GM21360 (cell line): ENCODE measurements at regions not wholly inside any gene's neighbourhood (a gene's known extent, or its start where the extent isn't known, plus 50 kb on each side); places are given as distances from the start of the nearest gene placed in this dataset.

Experiments used
- ATAC-seq: cut with Tn5 transposase; IDR thresholded peaks from one replicate; pipeline ENCODE4 v1.9.1; 2021; ENCODE audit warnings: mild to moderate bottlenecking, moderate library complexity; ENCODE audit not compliant: unreplicated experiment

DNA sequence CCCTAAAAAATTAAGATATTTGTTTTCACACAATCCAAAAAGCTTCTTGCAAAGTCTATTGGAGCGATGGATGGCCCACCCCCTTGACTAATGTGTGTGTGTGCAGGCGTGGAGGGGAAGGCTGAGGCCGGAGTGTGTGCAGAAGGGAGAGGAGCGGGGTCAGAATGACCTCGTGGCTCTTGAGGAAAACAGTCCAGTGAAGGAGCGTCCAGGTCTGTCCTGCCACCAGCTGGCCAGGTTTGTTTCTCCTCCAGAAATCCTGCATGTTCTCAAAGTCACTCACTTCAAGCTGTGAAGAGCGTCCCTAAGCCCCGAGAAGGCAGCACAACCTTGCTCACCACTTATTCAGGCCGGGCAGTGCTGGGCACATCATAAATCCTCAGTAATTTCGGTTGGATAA is 69.5 kb upstream of the SSX2IP start:
- no peak for ATAC-seq

DNA sequence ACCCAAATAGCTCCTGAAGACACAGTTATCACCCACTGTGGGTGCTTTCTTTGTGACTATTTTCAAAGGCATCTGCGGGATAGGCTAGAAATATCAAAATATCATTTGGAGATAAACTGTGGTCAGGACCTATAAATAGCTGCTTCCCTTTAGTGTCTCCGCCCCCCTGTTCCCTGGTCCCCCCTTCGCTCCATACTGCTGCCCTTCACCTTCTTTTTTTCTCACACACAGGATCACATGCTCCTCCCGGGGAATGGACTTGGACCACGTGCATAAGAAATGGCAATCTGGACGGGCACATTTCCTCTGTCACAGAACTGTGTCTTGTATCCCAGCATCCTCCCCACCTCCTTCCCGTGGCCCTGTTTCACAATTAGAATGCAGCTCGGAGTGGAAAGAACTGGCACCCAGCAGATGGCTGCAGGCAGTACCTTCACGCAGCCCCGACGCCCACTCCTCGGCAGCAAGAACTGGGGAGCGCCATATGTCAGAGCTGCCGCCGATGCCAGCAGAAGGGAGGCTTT is 68.8 kb upstream of the SSX2IP start:
- ATAC-seq: no peak

DNA sequence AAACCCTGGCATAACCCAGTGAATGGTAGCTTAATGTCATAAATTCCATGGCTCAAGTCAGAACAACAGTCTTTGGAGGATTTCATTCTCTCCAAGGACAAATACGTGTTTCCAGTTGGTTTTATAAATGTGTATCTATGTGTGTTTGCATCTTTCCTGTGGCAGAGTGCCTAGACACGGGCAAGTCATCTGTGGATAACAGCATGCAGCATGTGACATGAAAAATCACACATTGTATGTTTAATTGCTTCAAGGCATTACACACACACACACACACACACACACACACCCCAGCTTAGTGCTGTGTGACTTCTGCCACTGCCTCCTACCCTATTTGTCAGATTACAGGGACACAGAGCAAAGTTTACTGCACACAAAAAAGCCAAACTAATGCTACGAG is 68.2 kb upstream of the SSX2IP start:
- ATAC-seq: no peak

DNA sequence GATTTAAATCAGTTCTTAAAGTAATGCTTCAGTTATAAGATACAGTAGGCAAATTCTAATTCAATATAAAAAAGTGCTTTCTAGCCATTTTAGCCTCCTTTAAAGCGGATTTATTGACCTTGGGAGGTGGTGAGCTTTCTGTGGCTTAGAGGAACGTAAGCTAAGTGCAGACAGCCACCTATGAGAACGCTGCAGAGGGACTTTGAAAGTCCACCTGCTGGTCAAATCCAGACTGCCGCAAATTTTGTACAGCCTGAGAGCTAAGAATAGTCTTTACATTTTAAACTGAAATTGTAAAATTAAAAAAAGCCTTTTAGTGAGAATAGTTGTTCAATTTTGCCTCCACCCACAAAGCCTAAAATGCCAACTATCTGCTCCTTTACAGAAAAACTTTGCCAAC is 67.0 kb upstream of the SSX2IP start:
- ATAC-seq: no peak

DNA sequence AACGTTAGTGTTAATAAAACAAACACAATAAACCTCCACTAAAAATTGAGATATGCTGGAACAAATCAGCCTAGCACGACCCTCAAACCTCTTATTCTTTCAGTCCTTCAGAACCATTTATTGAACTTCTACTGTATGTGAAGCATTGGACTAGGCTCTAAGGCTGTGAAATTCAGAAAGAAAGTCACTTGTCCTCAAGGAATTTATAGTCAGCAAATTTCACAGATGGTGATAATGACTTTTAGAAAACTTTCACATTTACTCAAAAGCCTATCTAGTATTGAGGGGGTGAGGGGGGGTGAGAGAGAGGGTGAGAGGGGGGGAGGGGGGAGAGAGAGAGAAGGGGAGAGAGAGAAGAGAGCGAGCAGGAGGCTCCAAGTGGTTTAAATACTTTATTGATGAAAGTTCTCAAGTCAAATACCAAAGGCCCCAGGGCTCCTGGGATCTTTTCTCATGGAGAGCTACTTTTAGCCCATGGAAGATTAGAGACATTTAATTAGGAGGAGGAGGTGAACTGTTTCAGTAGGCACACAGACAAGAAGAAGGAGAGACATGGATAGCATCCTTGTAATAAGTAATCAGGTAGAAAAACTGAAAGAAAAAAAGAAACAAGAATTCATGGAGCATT is 66.3 kb upstream of the SSX2IP start:
- no peak for ATAC-seq

DNA sequence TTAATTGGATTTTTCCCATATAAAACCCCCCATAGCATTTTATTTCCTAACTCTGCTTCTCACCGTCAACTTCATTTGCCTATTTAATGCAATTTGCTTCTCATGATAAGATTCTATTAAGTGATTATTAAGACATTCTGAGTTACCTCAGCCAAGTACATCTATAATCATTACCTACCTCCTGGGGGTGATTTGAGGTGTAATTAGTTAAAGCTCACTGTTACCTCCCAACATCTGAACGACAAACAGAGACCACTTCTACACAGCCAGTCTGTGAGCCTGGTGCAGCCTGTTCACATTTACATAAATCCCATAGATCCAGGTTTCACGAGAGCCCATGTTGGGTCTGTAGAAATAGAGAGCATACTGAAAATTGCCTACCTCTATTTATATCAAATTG is 65.7 kb upstream of the SSX2IP start:
- ATAC-seq: no peak

DNA sequence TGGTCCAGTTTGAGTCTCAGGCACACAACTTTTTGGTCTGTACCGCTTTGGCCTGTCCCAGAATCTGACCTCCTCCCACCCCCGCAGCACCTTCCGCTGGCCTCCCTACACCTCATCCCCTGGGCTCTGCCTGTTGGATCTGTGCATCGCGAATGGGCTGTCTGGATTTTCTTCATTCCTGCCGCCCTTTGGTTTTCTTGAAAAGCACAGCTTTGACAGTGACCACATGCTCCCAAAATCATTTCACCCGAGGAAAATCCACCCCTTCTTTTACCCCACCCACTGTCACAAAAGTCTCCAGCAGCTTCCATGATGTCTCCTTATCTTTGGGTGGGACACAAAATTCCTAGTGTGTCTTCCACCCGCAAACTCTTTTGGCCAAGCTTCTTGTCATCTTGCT is 65.0 kb upstream of the SSX2IP start:
- ATAC-seq: no peak

DNA sequence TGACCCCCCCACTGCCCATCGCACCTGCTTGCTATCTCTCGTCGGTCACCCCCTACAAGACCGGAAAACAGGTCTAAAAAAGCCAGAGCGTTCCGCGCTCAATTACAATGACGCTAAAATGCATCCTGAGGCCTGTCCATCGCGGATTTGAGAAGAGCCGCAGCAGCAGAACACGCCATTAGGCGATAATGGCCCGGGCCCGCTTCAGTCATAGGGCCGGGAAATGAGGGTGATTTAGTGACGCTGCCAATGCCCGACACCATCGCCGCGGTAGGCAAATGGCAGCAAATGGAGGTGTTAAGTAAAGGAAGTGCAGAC is 64.1 kb upstream of the SSX2IP start:
- ATAC-seq: no peak

DNA sequence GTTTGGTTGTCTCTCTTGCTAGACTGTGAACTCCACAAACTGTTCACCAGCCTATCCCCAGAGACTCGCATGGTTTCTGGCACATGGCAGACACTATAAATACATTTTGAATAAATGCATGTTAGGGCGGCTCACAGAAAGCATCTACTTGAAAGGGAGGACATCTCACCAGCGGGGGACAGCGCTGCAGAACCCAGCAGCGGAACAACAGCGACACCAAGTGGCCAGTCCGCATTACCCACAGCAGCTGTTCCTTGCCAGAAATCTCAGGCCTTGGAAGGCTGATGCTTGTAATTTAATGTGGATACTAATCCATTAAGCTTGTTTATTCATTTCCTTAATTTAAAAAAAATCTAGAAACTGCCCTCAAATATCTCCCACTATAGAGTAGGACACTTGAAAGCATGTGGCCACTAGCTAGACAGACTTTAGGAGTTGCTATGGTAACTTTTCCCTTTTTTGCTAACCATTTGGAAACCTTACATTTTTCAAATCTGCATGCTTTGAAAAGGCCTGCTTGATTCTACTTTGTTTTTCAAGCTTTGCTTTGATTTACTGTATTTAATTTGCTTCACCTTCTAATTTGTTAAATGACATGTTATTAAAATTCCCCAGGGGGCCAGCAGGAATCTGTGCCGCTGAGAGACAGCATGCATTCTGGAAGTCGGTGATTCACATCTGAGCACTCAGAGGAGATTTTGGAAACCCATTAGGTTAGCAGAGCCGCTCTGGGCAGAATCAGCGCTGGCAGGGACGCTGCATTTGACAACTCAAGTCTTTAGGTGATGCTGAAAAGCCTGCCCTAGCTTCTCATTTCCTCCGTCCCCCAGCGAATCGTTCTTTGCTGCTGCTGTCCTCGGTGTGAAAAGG is 63.5 kb upstream of the SSX2IP start:
- ATAC-seq: peak; percentile 84

DNA sequence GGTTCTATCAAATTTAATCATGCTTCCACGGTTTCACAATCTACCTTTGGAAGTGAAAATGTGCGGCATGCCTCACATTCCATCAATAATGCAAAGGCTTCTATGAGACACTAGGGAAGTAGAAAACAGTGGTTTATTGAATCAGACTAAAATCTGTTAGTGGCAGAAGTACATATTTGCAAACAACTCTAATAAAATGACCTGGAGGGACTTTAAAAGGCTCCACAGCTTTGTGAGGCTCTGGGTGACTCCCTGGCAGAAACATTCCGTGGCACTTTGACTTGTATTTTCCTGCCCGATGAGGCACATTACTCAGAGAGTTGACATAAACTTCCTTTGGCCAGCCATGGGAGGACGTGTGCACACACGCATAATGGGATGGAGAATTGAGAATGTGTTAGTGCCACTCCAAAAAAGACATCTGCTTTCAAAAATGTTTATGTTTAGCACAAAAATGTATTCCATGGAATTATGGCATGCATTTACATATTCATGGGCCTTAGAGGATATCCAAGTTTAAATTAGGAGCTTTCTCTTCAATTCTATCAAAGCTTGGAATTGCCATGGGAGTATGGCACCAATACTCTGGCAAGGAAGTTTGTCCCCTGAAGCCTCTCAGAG is 60.0 kb upstream of the SSX2IP start:
- ATAC-seq: no peak

DNA sequence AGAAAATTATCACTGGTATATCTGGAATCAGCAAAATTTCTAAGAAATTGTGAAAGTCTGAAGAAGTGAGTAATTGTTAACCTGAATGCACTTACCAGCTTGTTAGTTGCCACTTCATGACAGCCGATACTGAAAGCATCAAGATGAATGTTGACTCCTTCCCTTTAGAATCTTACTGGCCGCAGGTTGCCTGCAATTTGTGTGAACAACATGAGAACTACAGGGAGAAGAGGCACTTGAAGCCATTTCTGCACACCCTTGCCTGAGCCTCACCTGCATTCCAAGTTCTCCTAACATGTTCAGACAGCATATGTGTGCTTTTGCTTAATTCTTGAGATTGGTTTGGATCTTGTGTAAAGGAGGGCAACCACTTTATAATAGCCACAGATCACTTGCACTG is 59.2 kb upstream of the SSX2IP start:
- ATAC-seq: no peak

DNA sequence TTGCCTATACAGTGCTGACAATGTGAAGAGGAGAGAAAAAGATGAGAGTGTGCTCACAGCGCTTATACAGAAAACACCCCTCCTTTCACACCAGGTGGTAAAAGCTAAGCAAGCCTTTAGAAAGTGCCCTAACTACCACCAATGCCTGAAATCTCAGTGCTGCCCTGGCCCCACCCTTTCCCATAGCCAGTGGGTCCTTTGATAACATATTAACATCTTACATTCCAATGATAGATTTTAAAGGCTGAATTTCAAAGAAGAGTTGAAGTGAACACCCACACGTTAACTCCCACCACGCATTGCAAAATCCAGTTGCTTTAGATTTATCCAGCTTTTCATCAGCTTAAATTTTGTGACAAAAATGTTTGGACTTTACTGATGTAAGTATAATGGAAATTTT is 58.1 kb upstream of the SSX2IP start:
- ATAC-seq: no peak

DNA sequence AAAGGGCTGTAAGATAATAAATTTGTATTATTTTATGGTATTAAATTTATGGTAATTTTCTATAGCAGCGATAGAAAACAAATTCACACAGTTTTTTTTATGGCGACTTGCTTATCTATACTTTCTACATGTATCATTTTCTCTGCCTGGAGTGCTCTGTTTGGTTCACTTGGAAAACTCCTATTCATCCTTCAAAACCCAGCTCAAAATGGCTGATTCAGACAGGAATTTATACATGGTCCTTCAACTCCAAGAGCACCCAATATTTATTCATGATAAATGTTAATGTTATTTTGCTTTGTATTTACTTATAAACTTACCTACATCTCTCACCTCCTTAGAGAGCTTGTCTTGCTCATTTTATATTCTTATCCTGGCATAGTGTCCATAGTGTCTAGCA is 55.6 kb upstream of the SSX2IP start:
- ATAC-seq: no peak

DNA sequence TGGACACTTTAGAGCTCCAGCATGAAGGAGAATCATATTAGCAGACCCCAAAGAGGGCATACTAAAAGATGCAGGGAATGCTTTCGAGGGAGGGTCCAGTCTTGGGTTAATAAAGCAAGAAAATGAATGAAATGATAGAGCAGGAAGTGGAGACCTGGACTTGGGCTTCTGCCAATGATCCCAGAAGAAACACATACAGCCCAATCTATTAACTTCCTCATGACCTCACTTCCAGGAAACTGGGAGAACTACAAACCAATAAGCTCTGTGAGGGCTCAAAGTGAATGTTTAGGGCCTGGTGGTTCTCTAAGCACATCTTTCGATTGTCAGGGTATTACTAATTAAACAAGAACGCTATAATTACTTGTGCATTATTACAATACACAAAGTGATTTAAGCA is 53.6 kb upstream of the SSX2IP start:
- no peak for ATAC-seq

DNA sequence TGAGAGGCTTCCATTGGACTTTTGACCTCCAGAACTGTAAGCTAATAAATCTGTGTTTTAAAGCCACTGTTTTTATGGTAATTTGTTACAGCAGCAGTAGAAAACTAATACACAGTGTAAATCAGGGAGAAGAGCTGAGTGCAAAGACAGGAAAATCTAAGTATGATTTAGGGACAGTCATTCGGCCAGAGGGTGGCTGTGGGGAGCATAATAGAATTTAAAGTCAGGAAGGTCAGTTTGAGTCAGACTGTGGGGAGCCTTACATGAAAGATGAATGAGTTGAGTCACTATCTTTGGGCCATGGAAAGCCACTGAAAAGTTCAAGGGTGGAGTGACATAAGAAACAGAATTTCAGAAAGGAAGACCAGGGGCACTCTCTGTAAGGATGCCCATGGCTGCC is 52.4 kb upstream of the SSX2IP start:
- peak; percentile 66 for ATAC-seq

DNA sequence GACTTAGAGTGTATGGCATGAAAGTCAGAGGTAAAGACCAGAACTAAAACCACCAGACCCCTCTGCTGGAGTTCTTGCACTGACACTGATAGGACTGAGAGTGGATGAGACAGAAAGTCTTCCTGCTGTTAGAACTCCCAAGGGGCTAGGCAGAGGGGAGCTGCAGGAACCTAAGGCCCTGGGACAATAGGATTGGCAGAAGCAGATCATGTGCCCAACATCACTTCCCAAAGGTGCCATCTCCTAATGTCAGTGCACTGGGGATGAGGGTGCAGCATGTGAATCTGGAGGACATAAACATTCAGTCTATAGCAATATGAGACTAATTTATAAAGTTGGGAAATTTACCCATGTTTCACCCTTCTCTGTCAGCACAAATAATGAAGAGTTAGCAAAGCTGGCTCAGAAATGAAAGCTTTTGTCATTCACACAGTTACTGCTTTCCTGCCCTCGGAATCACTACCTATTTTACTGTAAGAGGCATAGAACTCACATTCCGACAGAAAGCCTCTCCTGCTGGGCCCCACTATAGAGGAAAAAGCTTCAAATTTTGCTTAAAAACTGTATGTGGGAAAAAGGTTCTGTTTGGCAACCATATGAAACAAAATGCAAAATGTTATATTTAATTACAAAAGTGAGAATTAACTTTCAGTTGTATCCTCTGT is 49.9 kb upstream of the SSX2IP start:
- ATAC-seq: no peak
